SK-N-SH (cell line): ENCODE measurements at regions not wholly inside any gene's neighbourhood (a gene's known extent, or its start where the extent isn't known, plus 50 kb on each side); places are given as distances from the start of the nearest gene placed in this dataset.
"Not testable (repeated sequence)": the region's sequence is repeated elsewhere in the genome, so short reads cannot be mapped to it uniquely, and the experiment has no call there.

Experiments
- CTCF ChIA-PET: fragments of 300-600, 350-600 bp; formaldehyde crosslinking; extraction: SDS; loops from one replicate; lab custom pipeline; 2021; lab: Yijun Ruan, JAX
- POLR2A ChIA-PET: fragments of 350-600 bp; sonication (Branson Sonifier 250); formaldehyde crosslinking; extraction: SDS; loops from one replicate; lab custom pipeline; 2020; ENCODE audit warnings: antibody characterized with exemption, inconsistent platforms; lab: Yijun Ruan, JAX
- DNase-seq: peaks from one replicate; pipeline ENCODE4 v3.0.0; 2012
- H2AFZ ChIP-seq: fragments of 200-600 bp; sonication (generic); 2 replicates; pipeline ENCODE4 v1.8.1; 2016; ENCODE audit warnings: antibody characterized with exemption, mild to moderate bottlenecking, low read depth
- H3F3A ChIP-seq: fragments of 200-600 bp; sonication (generic); replicated peaks from 2 replicates; pipeline ENCODE3; 2016; ENCODE audit warnings: antibody characterized with exemption, mild to moderate bottlenecking; ENCODE audit not compliant: insufficient read depth
- H3K27ac ChIP-seq, 2 experiments: fragments of 200-500 bp in 1 of 2; fragments of 200-600 bp in 1 of 2; sonication (Bioruptor generic) in 1 of 2; sonication (generic), shearing (Covaris generic) in 1 of 2; 2 replicates each; pipeline versions ENCODE4 v1.5.1 to v1.6.1; 2014 to 2016; ENCODE audit warnings: low read depth in 2 of 2, inconsistent platforms in 1 of 2, low read length in 1 of 2, mild to moderate bottlenecking in 1 of 2, mixed read lengths in 1 of 2
- H3K27me3 ChIP-seq: fragments of 200-600 bp; sonication (generic), shearing (Covaris generic); 2 replicates; pipeline ENCODE4 v1.6.1; 2016; ENCODE audit warnings: mixed run types; ENCODE audit not compliant: insufficient read depth
- H3K36me3 ChIP-seq, 2 experiments: fragments of 200-500 bp in 1 of 2; fragments of 200-600 bp in 1 of 2; sonication (Bioruptor generic) in 1 of 2; sonication (generic) in 1 of 2; replicated peaks in 1 of 2; 2 replicates each; pipeline versions ENCODE3 to v1.5.1; 2014 to 2016; ENCODE audit warnings: low read length in 1 of 2, mild to moderate bottlenecking in 1 of 2; ENCODE audit not compliant: insufficient read depth in 2 of 2, control insufficient read depth in 1 of 2
- H3K4me1 ChIP-seq, 2 experiments: fragments of 200-500 bp in 1 of 2; fragments of 200-600 bp in 1 of 2; sonication (Bioruptor generic) in 1 of 2; sonication (generic), shearing (Covaris generic) in 1 of 2; 2 replicates each; pipeline versions ENCODE4 v1.5.1 to v1.6.1; 2014 to 2016; ENCODE audit warnings: low read depth in 1 of 2, low read length in 1 of 2, mixed run types in 1 of 2; ENCODE audit not compliant: insufficient read depth in 2 of 2, control insufficient read depth in 1 of 2
- H3K4me2 ChIP-seq: fragments of 200-600 bp; sonication (generic), shearing (Covaris generic); 2 replicates; pipeline ENCODE4 v1.6.1; 2017; ENCODE audit warnings: mixed run types
- H3K4me3 ChIP-seq, 2 experiments: fragments of 200-500 bp in 1 of 2; fragments of 200-600 bp in 1 of 2; sonication (Bioruptor generic) in 1 of 2; sonication (generic), shearing (Covaris generic) in 1 of 2; 2 replicates each; pipeline versions ENCODE4 v1.5.1 to v1.8.1; 2014 to 2016; ENCODE audit warnings: low read depth in 2 of 2, inconsistent platforms in 1 of 2, low read length in 1 of 2, mild to moderate bottlenecking in 1 of 2, mixed read lengths in 1 of 2, moderate library complexity in 1 of 2
- H3K79me2 ChIP-seq: fragments of 200-600 bp; sonication (generic); 2 replicates; pipeline ENCODE4 v1.8.1; 2017; ENCODE audit warnings: mild to moderate bottlenecking; ENCODE audit not compliant: insufficient read depth
- H3K9ac ChIP-seq: fragments of 200-600 bp; sonication (generic); 2 replicates; pipeline ENCODE4 v1.6.1; 2017; ENCODE audit warnings: mixed run types
- H3K9me2 ChIP-seq: fragments of 200-600 bp; sonication (generic); 2 replicates; pipeline ENCODE4 v1.6.1; 2017; ENCODE audit warnings: mixed run types
- H3K9me3 ChIP-seq: fragments of 200-600 bp; sonication (generic); 2 replicates; pipeline ENCODE4 v1.6.1; 2017; ENCODE audit warnings: mixed run types, mild to moderate bottlenecking, moderate library complexity
- H4K20me1 ChIP-seq: fragments of 200-600 bp; sonication (generic); 2 replicates; pipeline ENCODE4 v1.6.1; 2017; ENCODE audit warnings: mild to moderate bottlenecking, mixed run types; ENCODE audit not compliant: insufficient read depth
- CHD2 ChIP-seq: fragments of 150-350 bp; IDR thresholded peaks from 2 replicates; pipeline ENCODE4 v1.6.1; 2018; ENCODE audit warnings: low read length; ENCODE audit not compliant: partially characterized antibody
- ELF1 ChIP-seq: IDR thresholded peaks from 2 replicates; pipeline ENCODE4 v1.4.0; 2012
- EP300 ChIP-seq, 2 experiments: IDR thresholded peaks; 2 replicates each; pipeline versions ENCODE4 v1.4.0 to v1.6.1; 2012; ENCODE audit warnings: borderline replicate concordance in 1 of 2, low read depth in 1 of 2, low read length in 1 of 2
- EZH2phosphoT487 ChIP-seq: fragments of 200-600 bp; sonication (generic); IDR thresholded peaks from 2 replicates; pipeline ENCODE4 v1.6.1; 2017; ENCODE audit warnings: low read depth, mixed run types, mild to moderate bottlenecking, antibody characterized with exemption, moderate library complexity, borderline replicate concordance
- FOSL2 ChIP-seq: IDR thresholded peaks from 2 replicates; pipeline ENCODE4 v1.4.0; 2012; ENCODE audit warnings: low read depth, mild to moderate bottlenecking, moderate library complexity, borderline replicate concordance
- FOXJ3 ChIP-seq: sonication (generic); formaldehyde crosslinking; IDR thresholded peaks from 2 replicates; pipeline ENCODE4 v1.5.1; 2020; ENCODE audit warnings: mild to moderate bottlenecking, missing genetic modification reagents
- GATA2 ChIP-seq: sonication (generic); formaldehyde crosslinking; IDR thresholded peaks from 2 replicates; pipeline ENCODE4 v1.5.0; 2020; ENCODE audit warnings: mild to moderate bottlenecking, missing genetic modification reagents
- POLR2AphosphoS5 ChIP-seq: IDR thresholded peaks from 2 replicates; pipeline ENCODE4 v1.6.1; 2012; ENCODE audit warnings: low read depth, low read length
- RCOR1 ChIP-seq: fragments of 150-350 bp; IDR thresholded peaks from 2 replicates; pipeline ENCODE4 v1.6.1; 2017; ENCODE audit warnings: antibody characterized with exemption, low read length
- RFX5 ChIP-seq: IDR thresholded peaks from 2 replicates; pipeline ENCODE4 v1.6.1; 2012; ENCODE audit warnings: mild to moderate bottlenecking, improper control_type of control experiment, low read length
- RXRA ChIP-seq: IDR thresholded peaks from 2 replicates; pipeline ENCODE4 v1.4.0; 2012; ENCODE audit warnings: low read depth, mild to moderate bottlenecking, borderline replicate concordance
- TAF1 ChIP-seq: IDR thresholded peaks from 2 replicates; pipeline ENCODE4 v1.6.1; 2012; ENCODE audit warnings: low read depth, mild to moderate bottlenecking, low read length, moderate library complexity, borderline replicate concordance
- YY1 ChIP-seq: IDR thresholded peaks from 2 replicates; pipeline ENCODE4 v1.4.0; 2012; ENCODE audit warnings: low read depth, mild to moderate bottlenecking
- WGBS: methylation state at CpG from one replicate; pipeline ENCODE4 v1.1.6; 2017; ENCODE audit warnings: low lambda C conversion rate; 5-methylcytosine and 5-hydroxymethylcytosine counted together
- TF ChIP-seq, protein P1 (sequence below): IDR thresholded peaks from 2 replicates; pipeline ENCODE4 v1.4.0; 2012; ENCODE audit warnings: low read depth, borderline replicate concordance
- TF ChIP-seq, protein P2 (sequence below): IDR thresholded peaks from 2 replicates; pipeline ENCODE4 v1.4.0; 2012; ENCODE audit warnings: low read depth, borderline replicate concordance
- TF ChIP-seq, protein P3 (sequence below): IDR thresholded peaks from 2 replicates; pipeline ENCODE4 v1.6.1; 2012; ENCODE audit warnings: mild to moderate bottlenecking, low read depth, low read length, moderate library complexity
- TF ChIP-seq, protein P4 (sequence below): IDR thresholded peaks from 2 replicates; pipeline ENCODE4 v1.4.0; 2012; ENCODE audit warnings: low read depth

DNA sequence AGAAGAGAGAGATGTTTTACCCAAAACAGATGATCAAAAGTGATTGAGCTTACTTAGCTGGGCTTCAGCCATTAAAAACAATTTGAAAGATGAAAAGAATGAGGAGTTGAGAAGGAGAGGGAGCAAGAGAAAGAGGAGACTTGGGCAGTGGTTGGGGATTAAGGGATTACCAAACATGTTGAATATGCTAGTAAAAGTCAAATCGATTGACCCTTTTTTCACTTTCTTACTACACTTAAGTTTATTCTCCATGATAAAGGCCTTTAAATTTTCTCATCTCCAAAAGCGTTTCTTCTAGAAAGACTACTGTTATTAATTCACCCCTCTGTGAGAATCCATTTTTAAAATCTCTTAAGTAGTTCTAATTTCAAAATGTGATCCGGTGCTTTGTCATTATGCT, 1254.0 kb upstream of the PHF14 start:
- H4K20me1 ChIP-seq = no peaks in the 10 kb centered on the region
- no peak for TF ChIP-seq RCOR1
- TF ChIP-seq, protein P1, sequence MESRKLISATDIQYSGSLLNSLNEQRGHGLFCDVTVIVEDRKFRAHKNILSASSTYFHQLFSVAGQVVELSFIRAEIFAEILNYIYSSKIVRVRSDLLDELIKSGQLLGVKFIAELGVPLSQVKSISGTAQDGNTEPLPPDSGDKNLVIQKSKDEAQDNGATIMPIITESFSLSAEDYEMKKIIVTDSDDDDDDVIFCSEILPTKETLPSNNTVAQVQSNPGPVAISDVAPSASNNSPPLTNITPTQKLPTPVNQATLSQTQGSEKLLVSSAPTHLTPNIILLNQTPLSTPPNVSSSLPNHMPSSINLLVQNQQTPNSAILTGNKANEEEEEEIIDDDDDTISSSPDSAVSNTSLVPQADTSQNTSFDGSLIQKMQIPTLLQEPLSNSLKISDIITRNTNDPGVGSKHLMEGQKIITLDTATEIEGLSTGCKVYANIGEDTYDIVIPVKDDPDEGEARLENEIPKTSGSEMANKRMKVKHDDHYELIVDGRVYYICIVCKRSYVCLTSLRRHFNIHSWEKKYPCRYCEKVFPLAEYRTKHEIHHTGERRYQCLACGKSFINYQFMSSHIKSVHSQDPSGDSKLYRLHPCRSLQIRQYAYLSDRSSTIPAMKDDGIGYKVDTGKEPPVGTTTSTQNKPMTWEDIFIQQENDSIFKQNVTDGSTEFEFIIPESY = no peak
- no peak for TF ChIP-seq POLR2AphosphoS5
- TF ChIP-seq CHD2 = no peak
- no peak for TF ChIP-seq TAF1
- no peak for TF ChIP-seq ELF1
- TF ChIP-seq EZH2phosphoT487 = no peak
- no peak for TF ChIP-seq YY1
- TF ChIP-seq EP300 (IDR thresholded peaks at IDR 0.05; ENCODE audit: borderline replicate concordance in 1 of 2, low read depth in 1 of 2, low read length in 1 of 2) = no peak
- no peak for TF ChIP-seq RFX5
- no peak for TF ChIP-seq GATA2
- no peak for TF ChIP-seq FOXJ3
- TF ChIP-seq, protein P2, sequence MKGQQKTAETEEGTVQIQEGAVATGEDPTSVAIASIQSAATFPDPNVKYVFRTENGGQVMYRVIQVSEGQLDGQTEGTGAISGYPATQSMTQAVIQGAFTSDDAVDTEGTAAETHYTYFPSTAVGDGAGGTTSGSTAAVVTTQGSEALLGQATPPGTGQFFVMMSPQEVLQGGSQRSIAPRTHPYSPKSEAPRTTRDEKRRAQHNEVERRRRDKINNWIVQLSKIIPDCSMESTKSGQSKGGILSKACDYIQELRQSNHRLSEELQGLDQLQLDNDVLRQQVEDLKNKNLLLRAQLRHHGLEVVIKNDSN = no peak
- no peak for TF ChIP-seq FOSL2
- TF ChIP-seq RXRA = no peak
- TF ChIP-seq, protein P3, sequence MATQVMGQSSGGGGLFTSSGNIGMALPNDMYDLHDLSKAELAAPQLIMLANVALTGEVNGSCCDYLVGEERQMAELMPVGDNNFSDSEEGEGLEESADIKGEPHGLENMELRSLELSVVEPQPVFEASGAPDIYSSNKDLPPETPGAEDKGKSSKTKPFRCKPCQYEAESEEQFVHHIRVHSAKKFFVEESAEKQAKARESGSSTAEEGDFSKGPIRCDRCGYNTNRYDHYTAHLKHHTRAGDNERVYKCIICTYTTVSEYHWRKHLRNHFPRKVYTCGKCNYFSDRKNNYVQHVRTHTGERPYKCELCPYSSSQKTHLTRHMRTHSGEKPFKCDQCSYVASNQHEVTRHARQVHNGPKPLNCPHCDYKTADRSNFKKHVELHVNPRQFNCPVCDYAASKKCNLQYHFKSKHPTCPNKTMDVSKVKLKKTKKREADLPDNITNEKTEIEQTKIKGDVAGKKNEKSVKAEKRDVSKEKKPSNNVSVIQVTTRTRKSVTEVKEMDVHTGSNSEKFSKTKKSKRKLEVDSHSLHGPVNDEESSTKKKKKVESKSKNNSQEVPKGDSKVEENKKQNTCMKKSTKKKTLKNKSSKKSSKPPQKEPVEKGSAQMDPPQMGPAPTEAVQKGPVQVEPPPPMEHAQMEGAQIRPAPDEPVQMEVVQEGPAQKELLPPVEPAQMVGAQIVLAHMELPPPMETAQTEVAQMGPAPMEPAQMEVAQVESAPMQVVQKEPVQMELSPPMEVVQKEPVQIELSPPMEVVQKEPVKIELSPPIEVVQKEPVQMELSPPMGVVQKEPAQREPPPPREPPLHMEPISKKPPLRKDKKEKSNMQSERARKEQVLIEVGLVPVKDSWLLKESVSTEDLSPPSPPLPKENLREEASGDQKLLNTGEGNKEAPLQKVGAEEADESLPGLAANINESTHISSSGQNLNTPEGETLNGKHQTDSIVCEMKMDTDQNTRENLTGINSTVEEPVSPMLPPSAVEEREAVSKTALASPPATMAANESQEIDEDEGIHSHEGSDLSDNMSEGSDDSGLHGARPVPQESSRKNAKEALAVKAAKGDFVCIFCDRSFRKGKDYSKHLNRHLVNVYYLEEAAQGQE = no peak
- TF ChIP-seq, protein P4, sequence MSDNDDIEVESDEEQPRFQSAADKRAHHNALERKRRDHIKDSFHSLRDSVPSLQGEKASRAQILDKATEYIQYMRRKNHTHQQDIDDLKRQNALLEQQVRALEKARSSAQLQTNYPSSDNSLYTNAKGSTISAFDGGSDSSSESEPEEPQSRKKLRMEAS = no peak
- CTCF ChIA-PET = no interaction called here

DNA sequence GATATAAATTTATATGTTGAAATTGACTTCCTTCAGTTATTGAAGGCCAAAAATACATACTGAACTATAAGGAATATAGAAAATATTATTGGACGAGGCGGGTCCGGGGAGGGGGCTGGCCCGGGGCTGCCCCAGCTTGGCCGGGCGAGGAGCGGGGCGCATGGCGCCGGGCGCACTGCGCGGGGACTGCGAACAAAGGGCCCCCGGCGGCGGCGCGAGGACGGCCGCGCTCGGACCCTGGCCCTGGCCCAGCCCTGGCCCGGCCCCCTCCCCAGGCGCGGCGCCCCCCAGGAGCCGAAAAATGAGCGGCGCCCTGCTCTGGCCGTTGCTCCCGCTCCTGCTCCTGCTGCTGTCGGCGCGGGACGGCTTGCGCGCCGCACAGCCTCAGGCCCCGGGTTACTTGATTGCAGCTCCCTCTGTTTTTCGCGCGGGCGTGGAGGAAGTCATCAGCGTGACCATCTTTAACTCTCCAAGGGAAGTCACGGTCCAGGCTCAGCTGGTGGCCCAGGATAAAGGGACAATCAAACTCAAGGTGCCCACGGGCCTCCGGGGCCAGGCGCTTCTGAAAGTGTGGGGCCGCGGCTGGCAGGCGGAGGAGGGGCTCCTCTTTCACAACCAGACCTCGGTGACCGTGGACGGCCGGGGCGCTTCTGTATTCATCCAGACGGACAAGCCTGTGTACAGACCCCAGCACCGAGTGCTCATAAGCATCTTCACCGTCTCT, 1247.6 kb upstream of the PHF14 start:
- H3F3A ChIP-seq, H3K9me2 ChIP-seq, POLR2A ChIA-PET, DNase-seq, H3K36me3 ChIP-seq, H3K9ac ChIP-seq, H3K27me3 ChIP-seq, H3K79me2 ChIP-seq, H3K9me3 ChIP-seq, CTCF ChIA-PET, H3K27ac ChIP-seq, H3K4me1 ChIP-seq, H2AFZ ChIP-seq, H3K4me3 ChIP-seq, H4K20me1 ChIP-seq, H3K4me2 ChIP-seq: not testable (repeated sequence)
- 88% methylated on average over 37 of the region's 60 CpGs for WGBS

More for the DNA sequence above, 1254.0 kb upstream of the PHF14 start:
- Histone ChIP-seq H3K27ac (no peak overlapping the region), H3K4me1 (no peaks in the 10 kb centered on the region), H3K4me2 (no peak overlapping the region), H3K9me3 (no peaks in the 10 kb centered on the region), H3K9ac (no peak overlapping the region), H3K27me3 (no peaks in the 10 kb centered on the region), H2AFZ (no peak overlapping the region), H3K4me3 (no peak overlapping the region), H3F3A (no peaks in the 10 kb centered on the region), H3K9me2 (no peaks in the 10 kb centered on the region), H3K36me3 (no peaks in the 10 kb centered on the region), H3K79me2 (no peaks in the 10 kb centered on the region)
- DNase-seq = no peak
- WGBS = 28% methylated on average over 3 of the region's 3 CpGs
- POLR2A ChIA-PET = no interaction called here

DNA sequence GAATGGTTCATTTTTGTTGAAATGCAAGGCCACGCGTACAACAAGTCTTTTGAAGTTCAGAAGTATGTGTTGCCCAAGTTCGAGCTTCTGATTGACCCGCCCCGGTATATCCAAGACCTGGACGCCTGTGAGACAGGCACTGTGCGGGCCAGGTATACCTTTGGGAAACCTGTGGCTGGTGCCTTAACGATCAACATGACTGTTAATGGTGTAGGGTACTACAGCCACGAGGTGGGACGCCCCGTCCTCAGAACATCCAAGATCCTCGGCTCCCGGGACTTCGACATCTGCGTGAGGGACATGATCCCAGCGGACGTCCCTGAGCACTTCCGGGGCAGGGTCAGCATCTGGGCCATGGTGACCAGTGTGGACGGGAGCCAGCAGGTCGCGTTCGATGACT, 1246.9 kb upstream of the PHF14 start:
- H3K4me1 ChIP-seq, H3K9me3 ChIP-seq, CTCF ChIA-PET, H3K4me3 ChIP-seq, H2AFZ ChIP-seq, H3K9ac ChIP-seq, H3K79me2 ChIP-seq, H3F3A ChIP-seq, H3K4me2 ChIP-seq, H3K36me3 ChIP-seq, POLR2A ChIA-PET, H3K27ac ChIP-seq, DNase-seq, H3K9me2 ChIP-seq, H4K20me1 ChIP-seq, H3K27me3 ChIP-seq: not testable (repeated sequence)
- WGBS = 63% methylated on average over 13 of the region's 22 CpGs
